DMS53 treated with DMSO at 0.1 percent for 48 hours (cell line): ENCODE measurements at regions not wholly inside any gene's neighbourhood (a gene's known extent, or its start where the extent isn't known, plus 50 kb on each side); places are given as distances from the start of the nearest gene placed in this dataset.
A peak's percentile ranks its signal among the peaks of the same experiment; 100 is the strongest.

ENCODE experiments used
- DNase-seq: peaks from one replicate; lab custom pipeline; 2025; ENCODE audit not compliant: unreplicated experiment; lab: John Stamatoyannopoulos, UW

DNA sequence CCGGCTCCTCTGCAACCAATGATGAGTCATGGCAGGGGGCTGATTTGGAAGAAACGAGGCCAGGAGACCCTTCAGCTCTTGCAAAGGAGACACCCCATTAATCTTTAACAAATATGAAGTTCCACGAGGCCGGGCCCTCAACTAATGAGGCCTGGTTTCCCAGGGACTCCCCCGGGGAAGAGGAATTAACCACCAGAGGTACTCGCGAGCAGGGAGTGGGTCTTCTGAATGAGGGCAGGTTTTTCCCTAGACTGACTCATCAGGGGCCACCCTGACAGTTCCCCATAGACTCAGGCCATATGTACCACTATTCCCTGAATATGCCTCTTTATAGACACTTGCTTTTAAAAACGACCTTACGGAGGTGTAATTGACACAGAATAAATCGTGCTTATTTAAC is 150.7 kb upstream of the LHX5 start:
- DNase-seq: no peak

DNA sequence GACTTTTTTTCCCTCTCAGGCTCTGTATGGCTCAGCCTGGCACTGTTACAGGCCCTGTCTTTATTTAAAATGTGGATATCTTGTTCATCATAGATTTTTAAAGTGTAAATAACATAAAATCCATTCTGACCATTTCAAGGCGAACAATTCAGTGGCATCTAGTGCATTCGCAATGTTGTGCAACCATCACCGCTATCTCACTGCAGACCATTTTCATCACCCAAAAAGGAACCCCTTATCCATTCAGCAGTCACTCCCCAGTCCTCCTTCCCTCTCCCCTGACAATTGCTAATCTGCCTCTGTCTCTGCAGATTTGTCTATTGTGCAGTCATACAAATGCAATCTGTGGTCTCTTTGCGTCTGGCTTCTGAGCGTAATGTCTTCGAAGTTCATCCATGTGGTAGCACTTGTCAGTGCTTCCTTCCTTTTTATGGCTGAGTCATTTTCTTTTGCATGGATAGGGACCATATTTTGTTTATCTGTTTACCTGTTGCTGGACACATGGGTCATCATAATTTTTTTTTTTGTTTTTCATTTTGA is 148.8 kb upstream of the LHX5 start:
- DNase-seq: no peak

DNA sequence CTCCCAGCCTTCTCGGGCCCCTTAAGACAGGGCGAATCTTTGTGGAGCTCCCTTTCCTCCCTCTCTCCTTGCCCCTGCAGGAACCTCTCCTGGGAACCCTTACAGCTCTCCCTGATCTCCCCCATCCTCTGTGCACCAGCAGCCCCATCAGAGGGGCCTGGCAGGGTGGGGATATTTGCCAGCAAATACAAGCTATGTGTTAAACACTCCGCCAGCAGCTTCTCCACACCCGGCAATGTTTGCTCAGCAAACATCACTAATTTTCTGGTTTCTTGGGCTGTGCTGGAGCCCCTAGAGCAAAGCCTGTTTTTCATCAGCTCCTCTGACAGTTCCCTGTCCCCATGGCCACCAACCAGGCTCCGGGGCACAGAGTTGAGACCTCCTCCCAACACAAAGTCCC is 147.5 kb upstream of the LHX5 start:
- peak; percentile 24 for DNase-seq

DNA sequence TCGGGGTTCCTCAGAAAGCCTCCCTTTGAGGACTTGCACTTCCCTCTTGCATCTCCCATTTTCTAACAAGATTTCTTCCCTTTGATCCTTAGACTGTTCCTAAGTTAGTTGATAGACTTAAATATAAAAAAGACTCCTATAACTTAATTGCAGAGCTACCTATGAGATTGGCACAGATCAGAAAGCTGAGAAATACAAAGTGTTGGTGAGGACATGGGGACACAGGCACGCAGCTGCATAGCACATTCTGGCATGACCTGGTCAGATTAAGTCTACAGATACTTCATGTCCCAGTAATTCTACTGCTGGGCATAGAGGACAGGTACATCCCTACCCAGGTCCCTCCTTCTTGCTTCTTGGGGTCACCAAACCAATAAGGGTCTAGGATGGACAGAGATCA is 141.7 kb upstream of the LHX5 start:
- DNase-seq: no peak

GRCh38 chr12:113612793-113613192 is 141.1 kb upstream of the LHX5 start:
- no peak for DNase-seq

DNA sequence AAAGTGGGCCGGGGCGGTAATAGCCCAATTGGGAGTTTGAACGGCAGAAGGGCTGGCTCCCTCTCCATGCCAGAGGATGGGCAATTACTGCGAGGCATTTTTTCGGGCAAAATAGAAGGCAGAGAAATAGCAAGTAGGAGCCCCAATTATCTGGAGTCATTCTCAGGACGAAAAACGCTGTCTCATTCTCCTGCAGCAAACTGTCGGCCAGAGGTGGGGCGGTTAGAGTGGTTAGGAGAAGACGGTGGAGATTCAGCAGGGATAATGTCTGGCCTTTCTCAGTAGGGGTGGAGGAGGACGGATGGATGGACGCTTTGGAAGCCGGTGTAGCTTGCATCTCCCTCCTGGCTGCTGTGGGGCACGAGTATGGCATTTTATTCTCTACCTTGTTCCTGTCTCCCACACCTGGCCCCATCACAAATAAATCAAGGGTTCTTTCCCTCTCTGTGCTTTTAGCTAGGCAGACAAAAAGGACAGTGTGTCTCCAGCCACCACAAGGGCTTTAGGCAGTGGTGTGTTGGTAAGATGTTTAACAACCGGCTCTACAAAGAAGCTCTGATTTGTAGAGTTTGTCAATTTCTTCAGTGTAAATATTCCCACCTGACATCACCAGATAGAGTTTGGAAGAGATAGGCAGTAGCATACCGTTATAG is 140.5 kb upstream of the LHX5 start:
- DNase-seq: no peak

GRCh38 chr12:113611652-113612051 is 140.0 kb upstream of the LHX5 start:
- no peak for DNase-seq

- DNase-seq: no peak
Observed at GRCh38 chr12:113610698-113611097, 139.0 kb upstream of the LHX5 start.

DNA sequence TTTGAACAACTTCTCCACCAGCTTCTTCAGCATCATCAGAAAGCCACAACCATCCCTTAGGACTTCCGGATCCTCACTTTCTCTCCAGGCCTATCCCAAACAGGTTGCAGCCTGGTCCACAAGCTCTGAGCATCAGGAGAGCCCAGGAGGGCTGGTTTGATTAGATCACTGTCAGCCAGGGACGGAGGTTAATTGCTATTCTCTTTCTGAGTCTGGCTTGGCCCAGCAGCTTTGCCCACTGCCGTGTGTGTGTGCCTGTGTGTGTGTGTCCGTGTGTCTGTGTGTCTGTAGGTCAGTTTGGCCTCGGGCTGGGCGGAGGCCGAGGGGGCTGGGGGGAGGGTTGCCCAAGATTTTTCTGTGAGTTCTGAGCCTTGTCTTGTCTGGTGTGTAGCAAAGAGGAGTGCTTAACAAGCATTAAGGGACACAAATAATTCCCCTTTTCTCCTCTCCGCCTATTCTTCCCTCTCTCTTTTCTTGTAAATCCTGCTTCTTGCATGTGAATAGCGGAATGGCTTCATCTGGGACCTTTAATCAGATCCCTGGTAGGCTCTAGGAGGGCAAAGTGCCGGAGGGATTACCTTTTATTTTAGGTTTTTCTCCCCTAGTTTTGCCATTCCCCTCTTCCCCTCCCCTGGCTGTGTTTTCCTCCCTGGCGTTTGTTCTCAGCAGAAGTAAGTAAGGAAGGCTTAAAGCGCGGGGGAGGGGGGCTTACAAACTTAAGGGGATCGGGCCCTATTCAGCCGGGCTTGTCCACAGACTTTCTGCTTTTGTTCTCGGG is 138.2 kb upstream of the LHX5 start:
- no peak for DNase-seq

GRCh38 chr12:113604666-113605065 is 133.0 kb upstream of the LHX5 start:
- DNase-seq: no peak

- no peak for DNase-seq
Observed at GRCh38 chr12:113601656-113602263, 130.1 kb upstream of the LHX5 start.

- peak; percentile 17 for DNase-seq
Observed at GRCh38 chr12:113598815-113599406, 127.2 kb upstream of the LHX5 start.

DNA sequence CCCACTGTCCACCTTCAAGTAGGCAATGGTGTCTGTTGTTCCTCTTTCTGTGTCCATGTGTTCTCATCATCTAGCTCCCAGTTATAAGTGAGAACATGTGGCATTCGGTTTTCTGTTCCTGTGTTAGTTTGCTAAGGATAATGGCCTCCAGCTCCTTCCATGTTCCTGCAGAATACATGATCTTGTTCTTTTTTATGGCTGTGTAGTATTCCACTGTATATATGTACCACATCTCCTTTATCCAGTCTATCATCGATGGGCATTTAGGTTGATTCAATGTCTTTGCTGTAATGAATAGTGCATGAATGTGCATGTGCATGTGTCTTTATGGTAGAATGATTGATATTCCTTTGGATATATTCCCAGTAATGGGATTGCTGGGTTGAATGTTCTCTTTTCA is 123.3 kb upstream of the LHX5 start:
- no peak for DNase-seq

GRCh38 chr12:113591480-113591974 is 119.9 kb upstream of the LHX5 start:
- DNase-seq: peak; percentile 72

DNA sequence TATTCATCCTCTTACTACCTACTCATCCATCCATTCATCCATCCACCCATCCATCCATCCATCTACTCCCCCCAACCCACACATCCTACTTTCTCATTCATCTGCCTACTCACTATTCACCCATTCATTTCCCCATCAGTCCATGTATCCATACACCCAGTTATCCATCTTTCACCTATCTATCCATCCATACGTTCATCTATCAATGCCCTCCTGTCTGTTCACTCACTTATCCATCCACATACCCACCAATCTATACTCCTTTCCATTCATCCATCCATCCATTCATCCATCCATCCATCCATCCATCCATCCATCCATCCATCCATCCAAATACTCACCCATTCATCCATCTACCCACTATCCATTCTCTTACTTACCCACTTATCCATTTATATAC is 117.8 kb upstream of the LHX5 start:
- DNase-seq: no peak

- DNase-seq: no peak
Observed at GRCh38 chr12:113587720-113588119, 116.0 kb upstream of the LHX5 start.

DNA sequence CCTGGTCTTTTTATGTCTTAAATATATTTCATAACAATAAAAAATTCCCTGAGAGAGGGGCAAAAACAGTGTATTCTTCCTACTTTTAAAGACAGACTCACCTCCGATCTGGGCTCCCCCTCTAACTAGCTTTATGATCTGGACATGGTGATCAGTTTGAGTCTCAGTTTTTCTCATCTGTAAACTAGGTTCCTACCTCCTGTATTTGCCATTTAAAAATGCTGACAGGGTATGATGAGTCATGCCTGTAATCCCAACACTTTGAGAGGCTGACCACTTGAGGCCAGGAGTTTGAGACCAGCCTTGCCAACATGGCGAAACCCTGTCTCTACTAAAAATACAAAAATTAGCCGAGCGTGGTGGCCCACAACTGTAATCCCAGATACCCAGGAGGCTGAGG is 114.8 kb upstream of the LHX5 start:
- DNase-seq: no peak

GRCh38 chr12:113582521-113583218 is 111.0 kb upstream of the LHX5 start:
- DNase-seq: peak; percentile 91

DNA sequence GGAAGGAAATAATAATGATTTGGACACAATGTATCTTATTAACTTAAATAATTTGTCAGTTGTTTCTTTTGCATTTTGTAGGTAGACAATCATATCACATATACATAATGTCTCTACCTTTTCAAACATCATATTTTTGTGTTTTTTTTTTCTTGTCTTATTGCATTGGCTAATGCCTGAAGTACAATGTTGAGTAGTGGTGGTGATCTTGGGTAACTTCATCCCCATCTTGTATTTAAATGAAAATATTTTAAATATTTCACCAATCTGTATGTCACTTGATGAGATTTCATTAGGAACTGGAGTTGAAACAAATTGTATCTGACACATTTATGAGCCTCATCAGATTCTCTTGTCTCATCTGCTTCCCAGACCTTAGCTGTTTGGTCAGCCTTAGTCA is 109.7 kb upstream of the LHX5 start:
- DNase-seq: no peak

DNA sequence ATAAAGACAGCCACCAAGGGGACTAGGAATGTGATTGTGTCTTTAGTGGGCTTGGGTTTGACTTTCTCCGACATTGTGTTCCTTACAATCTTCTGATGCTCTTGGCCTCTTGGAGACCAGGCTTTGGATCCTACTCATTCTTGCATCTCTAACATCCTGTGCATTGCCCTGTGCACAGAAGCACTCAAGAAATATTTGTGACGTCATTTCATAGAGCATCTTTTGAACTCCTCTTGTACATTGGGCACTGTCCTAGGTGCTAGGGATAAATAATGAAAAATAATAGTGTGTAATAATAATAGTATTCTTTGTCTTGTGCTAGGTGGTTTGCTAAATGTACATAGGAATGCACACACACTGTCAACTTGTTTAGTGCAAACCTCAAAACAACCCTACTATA is 108.8 kb upstream of the LHX5 start:
- DNase-seq: no peak
